ENCODE measurements at regions not wholly inside any gene's neighbourhood (a gene's known extent, or its start where the extent isn't known, plus 50 kb on each side); places are given as distances from the start of the nearest gene placed in this dataset.

- H3K4me3 ChIP-seq (ENCODE audit: severe bottlenecking) = no peak overlapping the region
- no peak overlapping the region for H3K27ac ChIP-seq (ENCODE audit: poor library complexity, severe bottlenecking)
- no peak for ATAC-seq (ENCODE audit: low read depth)
- H3K4me1 ChIP-seq (ENCODE audit: insufficient read depth, poor library complexity, severe bottlenecking) = no peaks in the 10 kb centered on the region
- H3K9me3 ChIP-seq (ENCODE audit: severe bottlenecking) = no peaks in the 10 kb centered on the region
- no peak for DNase-seq (ENCODE audit: low spot score)
- H3K36me3 ChIP-seq (ENCODE audit: low read depth) = no peaks in the 10 kb centered on the region
- H3K27me3 ChIP-seq (ENCODE audit: insufficient read depth, poor library complexity, severe bottlenecking) = no peaks in the 10 kb centered on the region
- no peak for TF ChIP-seq CTCF (IDR thresholded peaks at IDR 0.05; ENCODE audit: poor library complexity, severe bottlenecking)
These were observed 208.0 kb upstream of the SPRY2 start for GRCh38 chr13:80548915-80549314.

GRCh38 chr13:80547885-80548825, 207.2 kb upstream of the SPRY2 start:
- Histone ChIP-seq H3K9me3 (ENCODE audit: severe bottlenecking) (no peaks in the 10 kb centered on the region), H3K36me3 (ENCODE audit: low read depth) (no peaks in the 10 kb centered on the region), H3K4me3 (ENCODE audit: severe bottlenecking) (no peak overlapping the region), H3K27ac (ENCODE audit: poor library complexity, severe bottlenecking) (no peak overlapping the region), H3K27me3 (ENCODE audit: insufficient read depth, poor library complexity, severe bottlenecking) (no peaks in the 10 kb centered on the region), H3K4me1 (ENCODE audit: insufficient read depth, poor library complexity, severe bottlenecking) (no peaks in the 10 kb centered on the region)
- ATAC-seq (ENCODE audit: low read depth) (no peak), DNase-seq (ENCODE audit: low spot score) (no peak)
- no peak for TF ChIP-seq CTCF (IDR thresholded peaks at IDR 0.05; ENCODE audit: poor library complexity, severe bottlenecking)

GRCh38 chr13:80547341-80547740, 206.4 kb upstream of the SPRY2 start:
- Histone ChIP-seq H3K36me3 (ENCODE audit: low read depth) (no peaks in the 10 kb centered on the region), H3K4me3 (ENCODE audit: severe bottlenecking) (no peak overlapping the region), H3K9me3 (ENCODE audit: severe bottlenecking) (no peaks in the 10 kb centered on the region), H3K27me3 (ENCODE audit: insufficient read depth, poor library complexity, severe bottlenecking) (no peaks in the 10 kb centered on the region), H3K27ac (ENCODE audit: poor library complexity, severe bottlenecking) (no peak overlapping the region), H3K4me1 (ENCODE audit: insufficient read depth, poor library complexity, severe bottlenecking) (no peaks in the 10 kb centered on the region)
- DNase-seq (ENCODE audit: low spot score) (no peak), ATAC-seq (ENCODE audit: low read depth) (no peak)
- TF ChIP-seq CTCF (IDR thresholded peaks at IDR 0.05; ENCODE audit: poor library complexity, severe bottlenecking) = no peak

GRCh38 chr13:80533175-80533574, 192.2 kb upstream of the SPRY2 start:
- no peak overlapping the region for H3K27ac ChIP-seq (ENCODE audit: poor library complexity, severe bottlenecking)
- no peak overlapping the region for H3K4me3 ChIP-seq (ENCODE audit: severe bottlenecking)
- DNase-seq (ENCODE audit: low spot score) (no peak), ATAC-seq (ENCODE audit: low read depth) (no peak)
- no peaks in the 10 kb centered on the region for H3K36me3 ChIP-seq (ENCODE audit: low read depth)
- TF ChIP-seq CTCF (IDR thresholded peaks at IDR 0.05; ENCODE audit: poor library complexity, severe bottlenecking) = no peak
- peaks cover 4% of the 10 kb centered on the region for H3K9me3 ChIP-seq (ENCODE audit: severe bottlenecking)
- no peaks in the 10 kb centered on the region for H3K27me3 ChIP-seq (ENCODE audit: insufficient read depth, poor library complexity, severe bottlenecking)
- H3K4me1 ChIP-seq (ENCODE audit: insufficient read depth, poor library complexity, severe bottlenecking) = peaks cover 13% of the 10 kb centered on the region

GRCh38 chr13:80530902-80531301, 190.0 kb upstream of the SPRY2 start:
- ATAC-seq (ENCODE audit: low read depth) (no peak), DNase-seq (ENCODE audit: low spot score) (no peak)
- Histone ChIP-seq H3K36me3 (ENCODE audit: low read depth) (no peaks in the 10 kb centered on the region), H3K4me3 (ENCODE audit: severe bottlenecking) (no peak overlapping the region), H3K27me3 (ENCODE audit: insufficient read depth, poor library complexity, severe bottlenecking) (no peaks in the 10 kb centered on the region), H3K27ac (ENCODE audit: poor library complexity, severe bottlenecking) (no peak overlapping the region), H3K4me1 (ENCODE audit: insufficient read depth, poor library complexity, severe bottlenecking) (peaks cover 13% of the 10 kb centered on the region), H3K9me3 (ENCODE audit: severe bottlenecking) (peaks cover 4% of the 10 kb centered on the region)
- TF ChIP-seq CTCF (IDR thresholded peaks at IDR 0.05; ENCODE audit: poor library complexity, severe bottlenecking) = no peak
